ENCODE measurements at regions not wholly inside any gene's neighbourhood (a gene's known extent, or its start where the extent isn't known, plus 50 kb on each side); places are given as distances from the start of the nearest gene placed in this dataset.

- no peak for DNase-seq (ENCODE audit: low spot score)
- TF ChIP-seq CTCF (conservative IDR thresholded peaks at IDR 0.05; ENCODE audit: low read length) (no peak), EZH2phosphoT487 (IDR thresholded peaks at IDR 0.05; ENCODE audit: borderline replicate concordance, low read depth, low read length) (no peak)
- intact Hi-C loops (cut with micrococcal nuclease; ENCODE audit: unreplicated experiment): no loop called here
- no peak overlapping the region for H2AFZ ChIP-seq (ENCODE audit: low read length)
- H3K4me3 ChIP-seq (ENCODE audit: low read depth, low read length, poor library complexity, severe bottlenecking): no peak overlapping the region
- H3K27ac ChIP-seq (ENCODE audit: low read depth, low read length, poor library complexity, severe bottlenecking): no peak overlapping the region
- ChIA-PET POLR2A (interaction anchor here (0.5 to 0.7 kb wide), 2 partner anchors 358 to 1536 kb away, joined by 3 to 4 read pairs; no protein-coding TSS in a partner anchor), CTCF (ENCODE audit: unreplicated experiment) (no interaction called here)
- H3K36me3 ChIP-seq (ENCODE audit: insufficient read depth, low read length): no peaks in the 10 kb centered on the region
- no peaks in the 10 kb centered on the region for H3K4me1 ChIP-seq (ENCODE audit: insufficient read depth, low read length, poor library complexity, severe bottlenecking)
- no TSS peak for BruUV-seq (replicated peaks)
- no peaks in the 10 kb centered on the region for H3K9me3 ChIP-seq (ENCODE audit: low read length)
- H3K79me2 ChIP-seq (ENCODE audit: insufficient read depth, low read depth, low read length): no peaks in the 10 kb centered on the region
- no peaks in the 10 kb centered on the region for H3K9me2 ChIP-seq (ENCODE audit: insufficient read depth, low read length)
- H4K20me1 ChIP-seq (ENCODE audit: insufficient read depth, low read length): no peaks in the 10 kb centered on the region
- H3K4me2 ChIP-seq (ENCODE audit: low read length): no peak overlapping the region
Observed at GRCh38 chr1:221075911-221076310, 196.7 kb downstream of the HLX start.

GRCh38 chr1:221076391-221076811 lies 197.2 kb downstream of the HLX start:
- no peaks in the 10 kb centered on the region for H3K79me2 ChIP-seq (ENCODE audit: insufficient read depth, low read depth, low read length)
- H3K36me3 ChIP-seq (ENCODE audit: insufficient read depth, low read length): no peaks in the 10 kb centered on the region
- POLR2A ChIA-PET: no interaction called here
- intact Hi-C loops (cut with micrococcal nuclease; ENCODE audit: unreplicated experiment): no loop called here
- H3K4me1 ChIP-seq (ENCODE audit: insufficient read depth, low read length, poor library complexity, severe bottlenecking): no peaks in the 10 kb centered on the region
- no peak for TF ChIP-seq CTCF (conservative IDR thresholded peaks at IDR 0.05; ENCODE audit: low read length)
- TF ChIP-seq EZH2phosphoT487 (IDR thresholded peaks at IDR 0.05; ENCODE audit: borderline replicate concordance, low read depth, low read length): no peak
- no peak for DNase-seq (ENCODE audit: low spot score)
- no peak overlapping the region for H2AFZ ChIP-seq (ENCODE audit: low read length)
- BruUV-seq (replicated peaks): no TSS peak
- H3K4me2 ChIP-seq (ENCODE audit: low read length): no peak overlapping the region
- H4K20me1 ChIP-seq (ENCODE audit: insufficient read depth, low read length): no peaks in the 10 kb centered on the region
- H3K9me3 ChIP-seq (ENCODE audit: low read length): no peaks in the 10 kb centered on the region
- no peak overlapping the region for H3K27ac ChIP-seq (ENCODE audit: low read depth, low read length, poor library complexity, severe bottlenecking)
- CTCF ChIA-PET (ENCODE audit: unreplicated experiment): no interaction called here
- no peak overlapping the region for H3K4me3 ChIP-seq (ENCODE audit: low read depth, low read length, poor library complexity, severe bottlenecking)
- no peaks in the 10 kb centered on the region for H3K9me2 ChIP-seq (ENCODE audit: insufficient read depth, low read length)

- no peaks in the 10 kb centered on the region for H3K79me2 ChIP-seq (ENCODE audit: insufficient read depth, low read depth, low read length)
- no peak overlapping the region for H3K4me2 ChIP-seq (ENCODE audit: low read length)
- H3K27ac ChIP-seq (ENCODE audit: low read depth, low read length, poor library complexity, severe bottlenecking): no peak overlapping the region
- no peak for DNase-seq (ENCODE audit: low spot score)
- H3K9me2 ChIP-seq (ENCODE audit: insufficient read depth, low read length): no peaks in the 10 kb centered on the region
- H3K9me3 ChIP-seq (ENCODE audit: low read length): no peaks in the 10 kb centered on the region
- H3K4me1 ChIP-seq (ENCODE audit: insufficient read depth, low read length, poor library complexity, severe bottlenecking): no peaks in the 10 kb centered on the region
- BruUV-seq (replicated peaks): no TSS peak
- H3K4me3 ChIP-seq (ENCODE audit: low read depth, low read length, poor library complexity, severe bottlenecking): no peak overlapping the region
- ChIA-PET POLR2A (interaction anchor here (0.7 kb wide), 1 partner anchor 18 kb away, joined by 3 read pairs; no protein-coding TSS in a partner anchor), CTCF (ENCODE audit: unreplicated experiment) (no interaction called here)
- no peak for TF ChIP-seq EZH2phosphoT487 (IDR thresholded peaks at IDR 0.05; ENCODE audit: borderline replicate concordance, low read depth, low read length)
- no peak for TF ChIP-seq CTCF (conservative IDR thresholded peaks at IDR 0.05; ENCODE audit: low read length)
- H3K36me3 ChIP-seq (ENCODE audit: insufficient read depth, low read length): no peaks in the 10 kb centered on the region
- no peak overlapping the region for H2AFZ ChIP-seq (ENCODE audit: low read length)
- intact Hi-C loops (cut with micrococcal nuclease; ENCODE audit: unreplicated experiment): no loop called here
- no peaks in the 10 kb centered on the region for H4K20me1 ChIP-seq (ENCODE audit: insufficient read depth, low read length)
Observed at GRCh38 chr1:221078260-221078965, 199.2 kb downstream of the HLX start.
